ENCODE measurements at regions not wholly inside any gene's neighbourhood (a gene's known extent, or its start where the extent isn't known, plus 50 kb on each side); places are given as distances from the start of the nearest gene placed in this dataset.
A peak's percentile ranks its signal among the peaks of the same experiment; 100 is the strongest.
"Not testable (repeated sequence)": the region's sequence is repeated elsewhere in the genome, so short reads cannot be mapped to it uniquely, and the experiment has no call there.

DNA sequence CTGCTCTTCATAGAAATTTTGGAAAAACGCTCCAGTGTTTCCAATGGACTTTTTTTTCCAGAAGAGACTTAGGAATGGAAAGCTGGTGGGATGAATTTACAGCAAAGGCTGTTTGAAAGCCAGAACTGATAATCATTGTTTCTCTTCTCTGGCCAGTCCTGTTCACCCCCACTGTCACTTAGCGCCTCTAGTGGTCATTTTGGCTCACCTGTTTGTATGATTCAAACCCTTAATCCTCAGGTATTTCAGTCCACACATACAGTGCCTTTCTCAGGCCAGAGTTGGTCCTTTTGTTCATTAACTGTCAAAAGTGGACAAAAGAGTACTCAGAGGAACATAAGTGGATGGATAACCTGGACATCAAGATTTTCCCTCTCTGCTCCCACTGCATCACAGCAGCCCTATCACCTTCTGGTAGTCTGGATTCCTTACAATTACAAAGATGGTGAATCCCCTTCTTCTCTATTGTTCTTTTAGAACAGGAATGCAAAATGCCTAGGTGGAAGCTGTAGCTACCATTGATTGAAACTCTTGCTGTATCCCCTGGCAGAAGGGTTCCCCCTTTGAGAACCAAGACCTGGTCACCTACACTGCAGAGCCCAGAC is 177.6 kb upstream of the OLFM3 start:
- DNase-seq (ENCODE audit: low spot score) = no peak

DNA sequence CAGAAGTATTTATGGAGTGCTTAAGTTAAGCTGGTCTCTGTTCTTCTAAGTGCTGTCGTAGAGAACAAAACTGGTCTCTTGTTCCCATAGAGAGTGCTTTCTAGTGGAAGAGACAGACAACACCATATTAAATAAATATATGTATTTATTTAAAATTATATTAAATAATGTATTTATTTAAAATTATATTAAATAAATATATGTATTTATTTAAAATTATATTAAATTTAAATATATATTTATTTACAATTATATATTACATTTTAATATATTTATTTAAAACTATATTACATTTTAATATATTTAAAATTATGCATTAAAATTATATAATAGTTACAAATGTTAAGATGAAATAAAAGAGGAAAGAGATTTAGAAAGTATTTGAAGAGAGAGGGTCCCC is 175.5 kb upstream of the OLFM3 start:
- DNase-seq (ENCODE audit: low spot score) = no peak

DNA sequence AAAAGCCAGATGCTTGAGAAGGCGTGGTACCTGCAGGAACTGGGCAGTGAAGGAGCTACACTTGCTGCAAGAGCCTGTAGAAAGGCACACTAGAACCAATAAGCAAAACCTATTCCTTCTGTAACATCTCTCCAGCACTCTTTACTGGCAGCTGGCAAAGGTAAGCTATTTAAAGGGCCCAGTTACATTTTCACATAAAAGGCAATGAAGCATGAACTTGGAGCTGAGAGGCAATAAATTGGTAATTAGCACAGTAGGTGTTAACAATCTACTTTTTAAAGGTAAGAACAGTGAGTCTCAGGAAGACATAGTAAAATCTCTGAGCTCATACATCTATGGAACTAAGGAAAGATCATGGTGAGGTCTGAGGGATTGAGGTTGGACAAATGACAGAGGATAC is 167.1 kb upstream of the OLFM3 start:
- no peak for DNase-seq (ENCODE audit: low spot score)

DNA sequence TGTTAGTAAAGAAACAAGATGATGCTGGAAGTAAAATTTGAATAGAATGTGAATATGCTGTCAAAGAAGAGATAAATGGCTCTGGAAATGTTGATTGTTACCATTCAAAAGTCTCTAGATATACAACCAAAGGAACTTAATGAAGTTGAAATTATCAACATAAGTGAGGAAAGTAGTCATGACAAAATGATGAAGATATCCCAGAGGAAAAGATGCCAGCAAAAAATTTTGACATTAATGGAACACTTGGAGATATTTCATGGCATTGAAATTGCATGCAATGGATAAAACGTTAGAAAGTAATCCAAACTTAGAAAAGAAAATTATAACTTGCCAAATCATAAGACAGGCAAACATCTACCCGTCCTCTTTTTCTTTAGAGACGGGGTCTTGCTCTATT is 154.5 kb upstream of the OLFM3 start:
- no peak for DNase-seq (ENCODE audit: low spot score)

DNA sequence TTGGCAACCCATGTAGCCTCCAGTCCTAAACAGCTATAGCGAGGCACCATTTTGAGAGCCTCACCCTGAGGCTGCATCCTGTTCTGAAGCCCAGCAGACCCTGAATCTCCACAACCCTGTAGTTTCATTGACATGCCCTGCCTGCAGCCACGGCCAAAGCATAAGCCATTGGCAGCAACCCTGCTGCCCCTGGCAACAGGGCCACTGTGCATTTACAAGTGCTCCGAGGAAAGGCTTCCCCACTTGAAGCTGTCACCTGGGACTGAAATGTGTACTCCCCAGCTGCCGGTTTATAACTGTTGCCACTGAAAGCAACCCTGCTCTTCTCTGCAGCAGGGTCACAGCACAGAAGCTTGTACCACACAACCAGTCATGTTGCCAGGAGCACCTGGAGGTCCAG is 124.2 kb upstream of the OLFM3 start:
- DNase-seq (ENCODE audit: low spot score) = no peak

DNA sequence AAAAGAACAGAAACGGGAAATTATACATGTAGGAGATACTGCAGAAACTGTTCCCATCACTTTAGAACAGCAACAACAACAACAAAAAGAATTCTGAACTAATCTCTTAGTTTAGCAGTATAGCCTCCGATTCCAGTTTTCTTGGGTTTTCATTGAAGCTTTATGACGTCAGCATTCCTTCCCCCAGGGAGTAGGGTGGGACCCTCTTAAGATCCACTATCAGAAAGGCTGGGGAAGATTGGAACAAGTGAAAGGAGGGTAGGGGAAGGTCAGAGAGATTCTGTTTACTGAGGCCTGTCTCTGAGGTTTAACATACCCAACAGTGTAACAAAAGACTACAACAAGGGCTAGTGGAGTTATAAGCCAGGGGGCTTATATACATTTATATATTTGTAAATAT is 121.4 kb upstream of the OLFM3 start:
- no peak for DNase-seq (ENCODE audit: low spot score)

DNA sequence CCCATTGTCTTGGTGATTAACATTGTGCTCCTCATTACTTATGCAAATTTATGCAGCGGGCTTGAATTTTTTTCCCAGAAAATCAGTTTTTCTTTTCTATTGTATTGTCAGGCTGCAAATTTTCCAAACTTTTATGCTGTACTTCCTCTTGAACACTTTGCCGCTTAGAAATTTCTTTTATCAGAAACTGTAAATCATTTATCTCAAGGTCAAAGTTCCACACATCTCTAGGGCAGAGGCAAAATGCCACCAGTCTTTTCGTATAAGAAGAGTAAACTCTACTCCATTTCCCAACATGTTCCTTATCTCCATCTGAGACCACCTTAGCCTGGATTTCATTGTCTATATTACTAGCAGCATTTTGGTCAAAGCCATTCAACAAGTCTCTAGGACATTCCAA is 113.9 kb upstream of the OLFM3 start:
- no peak for DNase-seq (ENCODE audit: low spot score)

DNA sequence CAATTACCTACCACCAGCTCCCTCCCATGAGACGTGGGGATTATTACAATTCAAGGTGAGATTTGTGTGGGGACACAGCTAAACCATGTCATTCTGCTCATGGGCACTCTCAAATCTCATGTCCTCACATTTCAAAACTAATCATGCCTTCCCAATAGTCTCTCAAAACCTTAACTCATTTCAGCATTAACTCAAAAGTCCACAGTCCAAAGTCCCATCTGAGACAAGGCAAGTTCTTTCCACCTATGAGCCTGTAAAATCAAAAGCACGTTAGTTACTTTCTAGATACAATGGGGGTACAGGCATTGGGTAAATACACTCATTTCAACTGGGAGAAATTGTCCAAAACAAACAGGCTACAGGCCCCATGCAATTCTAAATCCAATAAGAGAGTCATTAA is 112.8 kb upstream of the OLFM3 start:
- DNase-seq (ENCODE audit: low spot score) = not testable (repeated sequence)

DNA sequence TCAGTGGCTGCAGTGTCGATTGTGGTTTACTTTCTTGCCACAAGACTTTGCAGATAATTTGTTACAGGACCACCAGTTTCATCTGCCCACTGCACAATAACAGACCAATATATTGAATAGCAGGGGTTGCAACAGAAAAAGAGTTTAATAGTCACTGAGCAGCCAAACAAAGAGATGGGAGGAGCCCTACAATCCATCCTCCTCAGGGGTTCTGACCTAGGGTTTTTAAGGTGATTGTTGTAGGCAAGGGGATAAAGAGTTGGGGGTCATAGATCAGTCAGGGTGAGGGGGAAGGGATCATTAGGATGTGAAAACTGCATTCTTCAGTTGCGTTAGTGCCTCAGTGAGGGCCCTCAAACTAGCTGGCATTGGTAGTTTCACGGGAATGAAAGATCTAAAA is 110.7 kb upstream of the OLFM3 start:
- no peak for DNase-seq (ENCODE audit: low spot score)

DNA sequence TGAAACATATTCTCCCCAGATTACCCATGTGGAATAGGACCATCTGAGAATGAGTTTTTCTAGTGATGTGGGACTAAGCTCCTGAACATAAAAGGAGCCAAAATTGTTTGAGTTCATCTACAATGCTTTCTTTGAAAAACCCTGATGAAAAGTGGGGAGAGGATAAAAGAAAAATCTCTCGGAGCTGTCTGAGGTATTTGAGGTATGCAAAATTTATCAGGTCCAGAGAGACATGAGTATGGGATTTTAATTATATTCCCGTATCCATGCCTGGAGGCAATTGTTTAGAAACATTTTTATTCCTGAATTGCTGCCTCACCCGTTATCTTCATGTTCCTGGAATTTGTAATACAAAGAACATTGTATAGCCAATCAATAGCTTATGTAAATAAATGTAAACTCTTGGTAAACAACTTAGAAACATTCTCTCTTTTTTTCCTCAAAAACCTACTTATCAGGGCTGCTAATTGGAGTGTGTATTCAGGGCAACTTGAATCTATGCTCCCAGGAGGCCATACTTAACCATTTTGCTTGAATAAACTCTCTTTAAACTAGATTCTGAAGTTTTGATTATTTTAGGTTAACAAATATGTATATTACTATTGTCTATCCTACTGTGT is 109.3 kb upstream of the OLFM3 start:
- no peak for DNase-seq (ENCODE audit: low spot score)

DNA sequence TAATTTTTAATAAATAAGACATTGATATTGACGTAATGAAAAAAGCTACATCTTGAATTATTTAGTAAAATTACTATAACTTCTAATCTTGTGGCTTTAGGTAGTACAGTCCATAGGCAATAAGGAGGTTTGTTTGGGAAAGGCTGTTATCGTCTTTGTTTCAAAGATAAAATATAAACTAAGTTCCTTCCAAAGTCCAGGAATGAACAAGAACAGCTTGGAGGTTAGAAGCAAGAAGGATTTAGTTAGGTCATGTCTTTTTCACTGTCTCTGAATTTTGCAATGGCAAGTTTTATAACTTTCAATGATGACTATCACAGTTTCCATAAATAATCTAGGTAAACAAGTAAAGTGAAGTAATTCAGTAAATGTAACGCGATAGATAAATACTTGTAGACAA is 106.9 kb upstream of the OLFM3 start:
- DNase-seq (ENCODE audit: low spot score) = no peak

DNA sequence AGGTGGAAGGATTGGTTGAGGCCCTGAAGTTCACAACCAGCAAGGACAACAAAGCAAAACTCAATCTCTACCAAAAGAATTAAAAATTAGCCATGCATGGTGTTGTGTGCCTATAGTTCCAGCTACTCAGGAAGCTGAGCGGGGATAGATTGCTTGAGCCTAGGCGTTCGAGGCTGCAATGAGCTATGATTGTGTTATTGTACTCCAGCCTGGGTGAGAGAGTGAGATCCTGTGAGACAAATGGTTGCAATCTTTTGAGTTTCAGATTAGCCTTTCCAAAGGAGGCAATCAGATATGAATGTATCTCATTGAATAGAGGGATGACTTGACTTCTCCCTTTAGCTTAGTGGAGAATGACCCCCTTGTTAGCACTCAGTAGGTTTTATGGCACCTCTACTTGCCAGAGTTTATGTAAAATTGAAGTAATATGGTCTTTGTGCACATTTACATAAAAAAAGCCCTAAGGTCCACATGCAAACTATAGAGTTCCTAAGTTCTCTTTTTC is 105.6 kb upstream of the OLFM3 start:
- DNase-seq (ENCODE audit: low spot score) = no peak

DNA sequence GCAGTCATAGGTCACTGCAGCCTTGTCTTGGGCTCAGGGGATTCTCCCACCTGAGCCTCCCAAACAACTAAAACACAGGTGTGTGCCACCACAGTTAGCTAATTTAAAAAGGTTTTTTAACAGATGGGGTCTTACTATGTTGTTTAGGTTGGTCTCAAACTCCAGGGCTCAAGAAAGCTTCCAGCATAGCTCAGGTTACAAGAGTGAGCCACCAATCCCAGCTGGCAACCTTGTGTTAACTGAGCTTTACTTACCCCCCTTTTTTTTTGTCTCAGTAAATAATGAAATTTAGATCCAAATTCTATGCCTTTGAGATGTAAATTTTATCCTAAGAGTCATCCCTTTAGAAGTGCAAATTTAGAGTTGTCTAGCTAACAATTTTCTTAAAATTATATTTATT is 103.9 kb upstream of the OLFM3 start:
- no peak for DNase-seq (ENCODE audit: low spot score)

DNA sequence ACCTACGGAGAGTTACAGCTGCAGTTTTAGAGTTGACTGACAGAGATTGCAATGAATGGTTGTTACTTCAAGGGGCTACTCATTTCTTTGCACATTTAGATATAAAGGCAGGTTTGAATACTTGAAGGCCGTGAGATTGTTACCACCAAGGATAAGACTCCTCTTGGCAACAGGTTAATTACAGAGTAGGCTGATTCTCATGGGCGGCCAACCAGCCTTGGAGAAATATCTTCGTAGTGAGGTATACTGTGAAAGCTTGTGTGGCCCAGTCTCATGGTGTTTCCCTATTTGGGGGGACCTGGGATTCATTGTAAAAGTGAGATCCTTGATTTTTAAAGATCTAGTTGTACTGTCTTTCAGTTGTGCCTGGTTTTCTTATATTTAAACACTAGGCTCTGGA is 103.2 kb upstream of the OLFM3 start:
- DNase-seq (ENCODE audit: low spot score) = no peak

DNA sequence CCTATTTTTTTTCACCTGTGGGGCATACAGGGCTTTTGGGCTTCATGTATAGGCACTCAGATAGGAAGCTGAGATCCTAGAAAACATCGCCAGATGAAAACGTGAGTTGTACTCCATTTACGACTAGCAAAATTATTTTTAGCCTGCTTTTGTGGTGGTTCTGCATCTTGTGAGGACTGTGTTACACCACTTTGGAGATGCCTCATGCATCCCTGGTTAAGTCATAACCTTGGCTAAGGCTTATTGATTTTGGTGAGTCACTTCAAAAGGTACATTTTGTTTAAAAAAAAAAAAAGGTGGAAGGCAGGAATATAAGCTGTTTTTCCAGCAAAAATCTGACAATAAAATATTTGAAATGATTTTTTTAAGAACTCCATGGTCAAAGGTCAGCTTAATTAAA is 101.8 kb upstream of the OLFM3 start:
- no peak for DNase-seq (ENCODE audit: low spot score)

DNA sequence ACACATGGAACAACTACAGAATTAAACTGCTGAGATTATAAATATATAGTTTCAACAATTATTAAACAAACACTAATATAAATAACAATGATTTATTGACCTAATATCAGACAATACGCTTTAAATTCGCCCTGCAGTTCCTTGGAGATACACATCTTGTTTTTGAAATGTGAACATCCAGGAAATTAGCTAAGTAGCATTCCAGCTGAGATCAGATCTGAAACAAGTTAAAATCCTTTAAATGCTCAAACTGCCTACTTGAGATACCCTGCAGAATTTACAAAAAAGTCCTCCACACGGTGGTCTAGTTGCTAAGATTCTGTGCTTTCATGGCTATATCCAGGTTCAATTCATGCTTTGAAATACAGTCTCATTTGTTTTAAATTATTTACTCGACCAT is 101.4 kb upstream of the OLFM3 start:
- DNase-seq (ENCODE audit: low spot score) = no peak

DNA sequence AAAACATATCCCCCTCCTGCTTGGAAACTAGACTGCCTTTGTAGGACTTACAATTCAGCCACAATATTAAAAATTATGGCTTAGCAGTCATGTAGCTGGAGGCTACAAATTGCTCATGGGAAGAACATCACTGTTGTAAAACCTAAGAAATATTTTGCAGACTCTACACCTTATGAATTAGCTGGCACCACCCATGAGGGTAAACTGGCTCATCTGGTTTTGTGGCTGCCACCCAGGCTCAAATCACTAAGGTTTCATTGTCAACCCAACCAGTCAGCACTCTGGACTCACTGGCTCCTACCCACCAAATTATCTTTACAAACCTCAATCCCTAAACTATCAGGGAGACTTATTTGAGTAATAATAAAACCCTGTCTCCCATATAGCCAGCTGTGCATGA is 100.7 kb upstream of the OLFM3 start:
- DNase-seq (ENCODE audit: low spot score) = no peak

DNA sequence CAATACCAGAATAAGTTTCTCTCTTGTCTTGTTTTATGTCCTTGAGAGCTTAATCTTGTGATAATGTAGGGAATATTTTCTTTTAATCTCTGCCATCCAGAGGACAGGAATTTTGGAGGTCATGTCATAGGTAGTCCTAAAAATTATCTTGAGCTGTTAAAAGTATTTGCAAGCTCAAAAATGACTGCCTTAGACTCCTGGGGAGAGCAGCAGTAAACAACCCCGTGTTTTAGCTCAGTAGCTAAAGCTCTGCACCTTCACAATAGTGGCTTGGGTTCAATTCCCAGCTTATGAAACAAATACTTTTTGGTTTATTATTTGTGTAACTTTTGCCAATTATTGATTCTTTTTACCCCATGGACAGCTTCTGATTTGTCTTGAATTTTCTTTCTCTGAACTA is 99.4 kb upstream of the OLFM3 start:
- DNase-seq (ENCODE audit: low spot score) = no peak

DNA sequence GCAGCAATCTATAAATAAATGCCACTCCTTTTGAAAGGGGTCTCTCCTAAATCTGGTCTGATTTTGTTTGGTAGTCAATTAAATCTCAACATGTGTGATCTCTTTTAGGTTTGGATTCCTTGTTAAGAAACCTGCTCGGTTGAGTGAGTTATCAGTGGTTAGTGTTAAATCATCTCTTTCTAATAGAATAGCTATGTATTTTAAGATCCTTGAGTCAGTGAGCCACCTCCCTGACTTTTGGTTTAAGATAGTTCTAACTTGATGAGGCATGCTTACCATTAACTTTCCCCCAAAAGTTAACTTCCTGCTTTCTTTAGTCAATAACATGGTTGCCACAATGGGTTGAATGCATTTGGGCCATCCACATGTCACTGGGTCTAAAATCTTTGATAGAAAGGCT is 93.1 kb upstream of the OLFM3 start:
- no peak for DNase-seq (ENCODE audit: low spot score)

DNA sequence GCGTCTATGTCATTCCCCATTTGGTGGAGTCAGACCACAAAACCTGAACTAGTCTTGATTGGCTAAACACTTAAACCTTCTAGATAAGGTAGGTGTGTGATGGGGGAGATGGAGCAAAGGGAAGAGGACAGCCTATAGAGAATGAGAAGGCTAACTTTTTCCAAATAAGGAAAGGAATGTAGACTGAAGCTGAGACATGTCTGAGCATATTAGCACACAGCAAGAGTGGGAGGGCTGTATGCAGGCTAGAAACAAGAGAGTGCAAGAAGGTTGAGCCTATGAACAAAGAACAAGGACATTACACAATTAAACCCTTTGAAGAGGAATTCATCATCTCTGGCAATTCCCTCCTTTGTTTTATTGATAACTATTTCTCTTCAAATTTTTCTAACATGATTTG is 89.2 kb upstream of the OLFM3 start:
- no peak for DNase-seq (ENCODE audit: low spot score)

DNA sequence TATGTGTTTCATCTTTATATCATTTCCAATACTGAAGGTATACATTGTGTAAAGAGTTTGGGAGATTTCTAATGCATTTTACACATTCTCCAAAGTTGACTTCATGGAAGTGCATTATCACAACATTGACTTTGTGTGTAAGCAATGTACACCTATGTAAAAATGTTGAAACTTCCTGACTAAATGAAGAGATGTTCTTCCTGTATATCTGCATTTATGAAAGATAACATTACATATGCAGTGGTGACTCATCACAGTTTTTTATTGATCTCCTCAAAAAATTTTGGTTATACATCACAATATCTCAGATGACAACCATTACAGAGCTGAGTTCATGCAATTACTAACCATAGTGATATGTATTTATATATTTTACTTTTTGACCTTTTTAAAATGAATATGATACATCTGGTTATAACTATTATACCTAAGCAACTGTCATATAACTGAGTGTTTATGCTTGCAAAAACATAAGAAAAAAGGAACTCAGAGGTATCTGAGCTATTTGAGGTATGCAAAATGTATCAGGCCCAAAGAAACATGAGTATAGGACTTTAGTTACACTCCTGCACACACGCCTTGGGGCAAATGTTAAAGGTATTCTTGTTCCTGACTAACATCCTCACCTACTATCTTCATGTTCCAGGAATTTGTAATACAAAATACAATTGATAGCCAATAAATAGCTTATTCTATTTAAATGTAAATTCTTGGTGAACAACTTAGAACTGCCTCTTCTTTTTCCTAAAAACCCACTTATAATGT is 88.2 kb upstream of the OLFM3 start:
- DNase-seq (ENCODE audit: low spot score) = no peak

DNA sequence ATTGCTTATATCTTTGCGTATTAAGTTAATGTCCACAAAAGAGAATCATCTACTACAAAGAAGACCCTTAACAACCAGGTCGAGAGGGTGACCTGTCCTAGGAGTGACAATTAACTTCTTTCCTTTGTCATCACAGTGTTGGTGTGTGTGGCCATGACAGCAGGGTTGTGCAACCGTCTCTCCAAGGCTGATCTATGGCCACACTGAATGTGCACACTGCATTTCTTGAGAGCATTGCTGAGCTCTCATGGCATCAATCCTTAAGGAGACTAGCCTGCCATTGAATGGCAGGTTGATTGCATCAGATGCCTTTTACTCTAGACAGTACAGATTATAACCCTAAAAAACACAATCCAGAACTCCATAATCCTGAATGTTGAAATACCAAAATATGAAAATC is 86.5 kb upstream of the OLFM3 start:
- no peak for DNase-seq (ENCODE audit: low spot score)

DNA sequence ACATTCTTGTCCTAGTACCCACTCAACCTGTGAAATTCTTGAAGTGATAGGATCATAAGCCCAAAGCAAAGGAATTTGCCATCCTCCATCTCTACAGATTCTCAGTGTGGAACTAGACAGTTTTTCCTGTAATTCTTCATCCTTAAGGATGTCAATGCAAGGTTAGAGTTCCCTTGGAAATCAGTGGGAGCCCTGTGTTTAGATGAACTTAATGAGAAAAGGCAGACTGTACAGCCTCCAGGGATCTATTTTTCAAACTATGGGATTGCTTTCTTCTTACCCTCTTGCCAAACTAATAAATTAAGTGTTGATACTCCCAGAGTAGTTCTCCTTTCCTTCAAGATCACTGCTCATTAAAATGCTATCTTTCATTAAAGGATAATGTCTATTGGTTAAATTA is 78.1 kb upstream of the OLFM3 start:
- DNase-seq (ENCODE audit: low spot score) = peak; percentile 41

DNA sequence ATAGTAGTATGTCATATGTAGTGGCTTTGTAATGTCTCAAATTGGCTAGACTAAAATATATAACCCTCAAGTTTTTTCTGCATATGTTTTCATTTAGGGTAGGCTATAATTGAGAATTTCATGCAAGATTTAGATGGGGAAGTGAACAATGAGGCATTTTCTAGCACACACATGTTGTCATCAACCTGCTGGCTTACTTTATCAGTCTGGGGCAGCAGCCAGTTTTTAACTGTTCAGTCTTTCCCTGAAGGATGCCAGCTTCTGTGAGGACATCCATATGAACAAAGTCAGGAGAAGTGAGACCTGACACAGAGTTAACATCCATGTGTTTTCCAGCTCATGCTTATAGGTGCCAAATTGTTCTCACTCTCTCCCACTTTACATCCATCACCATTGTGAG is 74.7 kb upstream of the OLFM3 start:
- DNase-seq (ENCODE audit: low spot score) = no peak

All from pons (tissue), 1 donor.